HepG2 (cell line): ENCODE measurements at regions not wholly inside any gene's neighbourhood (a gene's known extent, or its start where the extent isn't known, plus 50 kb on each side); places are given as distances from the start of the nearest gene placed in this dataset.

ENCODE experiments used
- ATAC-seq: fragments of 200-7000 bp; cut with Tn5 transposase; 3 replicates; pipeline ENCODE4 v1.9.1; 2020; ENCODE audit warnings: mild to moderate bottlenecking, moderate library complexity
- BruUV-seq: library from RNA; stranded (reverse); fragments of 400-500 nt; replicated peaks from 2 replicates; lab custom pipeline; 2021; lab: Mats Ljungman, UMichigan
- CTCF ChIA-PET: fragments of 300-600 bp; formaldehyde crosslinking; extraction: SDS; loops from one replicate; lab custom pipeline; 2021; ENCODE audit warnings: low total read pairs, inconsistent platforms, low intra/inter-chr PET ratio; lab: Yijun Ruan, JAX
- POLR2A ChIA-PET: fragments of 350-600 bp; sonication (Branson Sonifier 250); formaldehyde crosslinking; loops from one replicate; lab custom pipeline; 2020; ENCODE audit warnings: antibody characterized with exemption, inconsistent platforms; lab: Yijun Ruan, JAX
- DNase-seq: peaks from one replicate; pipeline ENCODE4 v3.0.0-alpha.2; 2015; ENCODE audit warnings: low spot score
- FAIRE-seq: peaks from 3 replicates; lab custom pipeline; 2011; peaks lifted over from hg19 to GRCh38; lab: Jason Lieb, UNC
- H2AFZ ChIP-seq: one replicate; pipeline ENCODE4 v1.6.1; 2011; ENCODE audit warnings: low read length, inconsistent platforms
- H3K27ac ChIP-seq: fragments of 300-600 bp; 3 replicates; pipeline ENCODE4 v1.8.0; 2011; ENCODE audit warnings: mixed run types, mild to moderate bottlenecking, mixed read lengths, low read length, inconsistent platforms; ENCODE audit not compliant: insufficient read depth; ENCODE audit errors: extremely low read length
- H3K27me3 ChIP-seq, 2 experiments: fragments of 200-600 bp in 1 of 2; 2 replicates in 1 of 2; 3 replicates in 1 of 2; pipeline versions ENCODE4 v1.6.0 to v1.8.0; 2011; ENCODE audit warnings: low read length in 2 of 2, mild to moderate bottlenecking in 2 of 2, moderate library complexity in 2 of 2, inconsistent platforms in 1 of 2; ENCODE audit not compliant: insufficient read depth in 2 of 2, control insufficient read depth in 1 of 2
- H3K36me3 ChIP-seq, 2 experiments: fragments of 200-600 bp in 1 of 2; replicated peaks in 1 of 2; 2 replicates in 1 of 2; 3 replicates in 1 of 2; pipeline versions ENCODE4 v1.5.1 to v1.8.0; 2011; ENCODE audit warnings: low read length in 2 of 2, inconsistent platforms in 1 of 2; ENCODE audit not compliant: insufficient read depth in 2 of 2, control insufficient read depth in 1 of 2
- H3K4me1 ChIP-seq: 2 replicates; pipeline ENCODE4 v1.5.1; 2012; ENCODE audit warnings: low read length, inconsistent platforms; ENCODE audit not compliant: insufficient read depth
- H3K4me2 ChIP-seq: 2 replicates; pipeline ENCODE4 v1.6.0; 2011; ENCODE audit warnings: low read depth, low read length, inconsistent platforms
- H3K4me3 ChIP-seq, 3 experiments: fragments of 200-600 bp in 1 of 3; sonication (generic), shearing (Covaris generic) in 1 of 3; replicated peaks in 1 of 3; 2 replicates each; pipeline ENCODE4 v1.5.1; 2011 to 2016; ENCODE audit warnings: low read length in 3 of 3, inconsistent platforms in 2 of 3, low read depth in 2 of 3, mild to moderate bottlenecking in 2 of 3, control low read depth in 1 of 3, mixed read lengths in 1 of 3; ENCODE audit not compliant: insufficient read depth in 1 of 3
- H3K79me2 ChIP-seq: one replicate; pipeline ENCODE4 v1.6.1; 2011; ENCODE audit warnings: low read length, inconsistent platforms; ENCODE audit not compliant: insufficient read depth
- H3K9ac ChIP-seq: 2 replicates; pipeline ENCODE4 v1.6.0; 2011; ENCODE audit warnings: mild to moderate bottlenecking, low read depth, low read length, inconsistent platforms; ENCODE audit not compliant: insufficient read depth
- H3K9me3 ChIP-seq: 2 replicates; pipeline ENCODE4 v1.5.1; 2012; ENCODE audit warnings: mild to moderate bottlenecking, low read length
- H4K20me1 ChIP-seq: 2 replicates; pipeline ENCODE4 v1.6.0; 2011; ENCODE audit warnings: inconsistent platforms, mild to moderate bottlenecking, low read length, moderate library complexity; ENCODE audit not compliant: insufficient read depth
- ADNP ChIP-seq: sonication (generic); formaldehyde crosslinking; IDR thresholded peaks from 2 replicates; pipeline ENCODE4 v1.4.0; 2020; ENCODE audit warnings: missing genetic modification reagents
- BCL6 ChIP-seq: IDR thresholded peaks from 2 replicates; pipeline ENCODE4 v1.6.1; 2016; ENCODE audit warnings: missing genetic modification reagents, missing compliant biosample characterization
- FOSL2 ChIP-seq: sonication (generic); formaldehyde crosslinking; IDR thresholded peaks from 2 replicates; pipeline ENCODE4 v1.4.0; 2020; ENCODE audit warnings: missing genetic modification reagents
- GABPB1 ChIP-seq: IDR thresholded peaks from 2 replicates; pipeline ENCODE4 v1.6.1; 2016; ENCODE audit warnings: mild to moderate bottlenecking, missing genetic modification reagents, moderate library complexity, missing compliant biosample characterization
- HMGXB3 ChIP-seq: sonication (generic); formaldehyde crosslinking; IDR thresholded peaks from 2 replicates; pipeline ENCODE4 v1.4.0; 2020; ENCODE audit warnings: missing genetic modification reagents, borderline replicate concordance
- IRF2 ChIP-seq: IDR thresholded peaks from 2 replicates; pipeline ENCODE4 v1.6.1; 2018; ENCODE audit warnings: missing genetic modification reagents, missing compliant biosample characterization
- KAT2B ChIP-seq: fragments of 150-350 bp; IDR thresholded peaks from 2 replicates; pipeline ENCODE4 v1.6.1; 2014; ENCODE audit warnings: low read depth, low read length, borderline replicate concordance
- MBD4 ChIP-seq: IDR thresholded peaks from 2 replicates; pipeline ENCODE4 v1.6.1; 2012; ENCODE audit warnings: low read length, inconsistent platforms, borderline replicate concordance
- NAIF1 ChIP-seq: sonication (generic); formaldehyde crosslinking; IDR thresholded peaks from 2 replicates; pipeline ENCODE4 v1.5.0; 2020; ENCODE audit warnings: mild to moderate bottlenecking, missing genetic modification reagents, borderline replicate concordance
- NCOA1 ChIP-seq: sonication (generic); formaldehyde crosslinking; IDR thresholded peaks from 2 replicates; pipeline ENCODE4 v1.9.0; 2021; ENCODE audit warnings: missing genetic modification reagents
- NONO ChIP-seq, 2 experiments: fragments of 450-650 bp in 1 of 2; sonication (generic) in 1 of 2; formaldehyde crosslinking in 1 of 2; IDR thresholded peaks in 1 of 2; conservative IDR thresholded peaks in 1 of 2; 2 replicates each; pipeline versions ENCODE4 v1.6.1 to v1.8.0; 2017 to 2022; ENCODE audit warnings: mild to moderate bottlenecking in 1 of 2, missing genetic modification reagents in 1 of 2, moderate library complexity in 1 of 2
- ZBTB7B ChIP-seq: sonication (generic); formaldehyde crosslinking; IDR thresholded peaks from 2 replicates; pipeline ENCODE4 v1.4.0; 2020; ENCODE audit warnings: missing genetic modification reagents
- ZNF616 ChIP-seq: sonication (generic); formaldehyde crosslinking; IDR thresholded peaks from 2 replicates; pipeline ENCODE4 v1.5.0; 2020; ENCODE audit warnings: low read depth, mild to moderate bottlenecking, missing genetic modification reagents
- ZNF850 ChIP-seq: sonication (generic); formaldehyde crosslinking; conservative IDR thresholded peaks from 2 replicates; pipeline ENCODE4 v1.9.0; 2021; ENCODE audit warnings: mild to moderate bottlenecking, missing genetic modification reagents
- WGBS: methylation state at CpG from one replicate; pipeline ENCODE4 v1.1.6; 2017; ENCODE audit warnings: low lambda C conversion rate; 5-methylcytosine and 5-hydroxymethylcytosine counted together
- in situ Hi-C: cut with HindIII; loops from 2 replicates; pipeline ENCODE4 v1.10.0; 2017; ENCODE audit warnings: low pct_unique_long_range_greater_than_20kb; ENCODE audit not compliant: extremely low pct_ligation_motif_present
- intact Hi-C: fragments of 100-400 bp; cut with micrococcal nuclease; formaldehyde crosslinking; loops from one replicate; pipeline ENCODE4 v1.10.0; 2022; ENCODE audit not compliant: unreplicated experiment

DNA sequence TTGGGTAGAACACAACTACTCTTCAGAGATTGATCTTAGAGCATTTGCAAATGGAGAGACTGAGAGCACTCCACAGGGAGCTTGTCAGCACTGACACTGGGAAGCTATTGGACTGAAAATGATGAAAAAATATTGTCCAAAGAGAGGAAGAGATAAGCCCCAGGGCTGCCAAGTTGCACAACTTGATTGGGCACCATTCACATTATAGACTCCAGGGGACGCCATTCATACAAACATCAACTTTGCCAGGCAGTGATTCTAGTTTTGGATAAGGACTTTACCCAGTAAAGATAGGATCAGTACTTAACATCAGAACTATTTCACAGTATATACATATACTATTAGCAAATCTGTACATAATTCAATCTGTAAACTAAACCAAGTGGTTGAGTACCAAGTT lies 79.6 kb upstream of the MYCN start (continued):
- TF ChIP-seq KAT2B (no peak), ADNP (CRISPR knock-in tag) (no peak), ZNF616 (no peak), NAIF1 (CRISPR knock-in tag) (no peak)

DNA sequence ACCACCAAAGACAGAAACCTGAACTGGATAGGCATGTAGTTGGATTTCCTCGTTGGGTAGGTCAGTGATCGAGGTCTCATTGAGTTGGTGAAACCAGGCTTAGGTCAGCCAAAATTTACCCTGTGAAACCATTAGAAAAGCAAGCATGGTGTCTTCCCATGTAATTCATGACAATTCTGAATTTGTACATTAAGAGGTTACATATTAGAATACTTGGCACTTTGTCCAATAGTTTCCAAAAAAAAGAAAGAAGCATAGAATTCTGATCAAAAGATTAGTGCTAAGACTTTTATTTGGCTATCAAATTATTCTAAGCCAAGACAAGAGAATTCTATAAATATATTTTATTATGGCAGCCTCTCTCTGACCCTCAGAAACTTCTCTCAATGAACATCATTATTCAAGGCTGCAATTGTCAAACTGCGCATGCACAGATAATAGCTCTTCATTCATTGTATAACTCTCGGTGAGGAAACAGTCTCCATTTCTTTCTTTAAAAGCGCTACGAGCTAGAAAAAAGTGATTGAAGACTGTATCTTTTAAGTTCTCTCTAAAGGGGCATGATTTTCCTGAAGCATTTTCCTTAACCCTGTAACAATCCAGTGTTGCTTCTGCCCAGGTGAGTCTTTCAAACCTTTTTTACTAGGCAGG lies 79.1 kb upstream of the MYCN start:
- no peak overlapping the region for H3K27ac ChIP-seq
- TF ChIP-seq BCL6 (CRISPR knock-in tag): no peak
- H3K27me3 ChIP-seq: no peaks in the 10 kb centered on the region
- no peak overlapping the region for H3K9ac ChIP-seq
- H3K36me3 ChIP-seq: no peaks in the 10 kb centered on the region
- DNase-seq (no peak), FAIRE-seq (no peak), ATAC-seq (no peak)
- BruUV-seq: no TSS peak
- no peak overlapping the region for H2AFZ ChIP-seq
- H3K9me3 ChIP-seq: no peaks in the 10 kb centered on the region
- no peak overlapping the region for H3K4me2 ChIP-seq
- CTCF ChIA-PET: no interaction called here
- POLR2A ChIA-PET: no interaction called here
- WGBS: 68% methylated on average over 6 of the region's 6 CpGs
- H3K4me1 ChIP-seq: no peaks in the 10 kb centered on the region
- in situ Hi-C loops (no loop called here), intact Hi-C loops (no loop called here)
- H3K4me3 ChIP-seq: no peak overlapping the region
- no peaks in the 10 kb centered on the region for H4K20me1 ChIP-seq
- H3K79me2 ChIP-seq: no peaks in the 10 kb centered on the region

DNA sequence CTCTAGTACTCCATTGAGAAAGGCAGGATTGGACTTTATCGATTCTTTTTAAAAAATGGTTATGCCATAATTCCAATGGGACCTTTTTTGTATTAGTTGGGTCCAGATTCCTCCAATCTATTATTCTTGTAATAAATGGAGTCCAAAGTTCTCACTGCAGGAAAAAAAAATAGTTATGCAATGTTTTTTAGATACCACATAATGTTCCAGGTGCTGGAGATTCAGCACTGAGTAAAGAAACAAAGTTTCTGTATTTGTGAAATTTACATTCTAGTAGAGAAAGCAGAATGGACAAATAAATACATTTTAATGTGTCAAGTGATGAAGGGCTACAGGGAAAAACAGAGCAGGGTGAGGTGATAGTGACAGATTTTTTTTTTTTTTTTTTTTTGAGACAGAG lies 78.5 kb upstream of the MYCN start:
- POLR2A ChIA-PET: no interaction called here
- CTCF ChIA-PET: no interaction called here

More for the DNA sequence above, 78.5 kb upstream of the MYCN start:
- no peak overlapping the region for H3K4me3 ChIP-seq
- no peaks in the 10 kb centered on the region for H3K79me2 ChIP-seq
- FAIRE-seq: no peak
- H3K9ac ChIP-seq: no peak overlapping the region
- intact Hi-C loops (no loop called here), in situ Hi-C loops (no loop called here)
- H2AFZ ChIP-seq: no peak overlapping the region
- no peaks in the 10 kb centered on the region for H4K20me1 ChIP-seq
- no peaks in the 10 kb centered on the region for H3K4me1 ChIP-seq
- no peaks in the 10 kb centered on the region for H3K27me3 ChIP-seq
- H3K4me2 ChIP-seq: no peak overlapping the region
- no peak for ATAC-seq
- no peaks in the 10 kb centered on the region for H3K9me3 ChIP-seq
- DNase-seq: no peak
- H3K36me3 ChIP-seq: no peaks in the 10 kb centered on the region
- H3K27ac ChIP-seq: no peak overlapping the region
- BruUV-seq: no TSS peak
- TF ChIP-seq MBD4 (no peak), ZNF850 (no peak), FOSL2 (CRISPR knock-in tag) (no peak), ZBTB7B (CRISPR knock-in tag) (no peak), NCOA1 (CRISPR knock-in tag) (no peak), GABPB1 (CRISPR knock-in tag) (no peak), NONO (IDR thresholded peaks at IDR 0.05) (no peak), NONO (CRISPR knock-in tag; conservative IDR thresholded peaks at IDR 0.05) (no peak), HMGXB3 (no peak), IRF2 (CRISPR knock-in tag) (no peak)
- 88% methylated on average over 1 of the region's 1 CpG for WGBS
